Upper lobe of left lung (tissue), 4 donors: ENCODE measurements at regions not wholly inside any gene's neighbourhood (a gene's known extent, or its start where the extent isn't known, plus 50 kb on each side); places are given as distances from the start of the nearest gene placed in this dataset.

Experiments used
- EP300 ChIP-seq, 4 donors: sonication (generic); formaldehyde crosslinking; IDR thresholded peaks; one replicate each; pipeline ENCODE4 v1.5.1; 2017; ENCODE audit warnings: antibody characterized with exemption in 4 of 4, control low read depth in 2 of 4
- POLR2A ChIP-seq, 4 donors: fragments of 450-650 bp; IDR thresholded peaks; one replicate each; pipeline ENCODE4 v1.5.1; 2016 to 2017; ENCODE audit warnings: antibody characterized with exemption in 4 of 4, mild to moderate bottlenecking in 2 of 4
- POLR2AphosphoS5 ChIP-seq, 2 donors: sonication (generic); formaldehyde crosslinking; IDR thresholded peaks; one replicate each; pipeline ENCODE4 v1.5.1; 2017; ENCODE audit warnings: antibody characterized with exemption in 2 of 2
- TF ChIP-seq, protein P1 (sequence below), 6 experiments: fragments of 450-650 bp in 4 of 6; fragments of 200-600 bp in 2 of 6; sonication (generic) in 2 of 6; IDR thresholded peaks; one replicate each; pipeline ENCODE4 v1.5.1; 2016 to 2019; ENCODE audit warnings: antibody characterized with exemption in 6 of 6

DNA sequence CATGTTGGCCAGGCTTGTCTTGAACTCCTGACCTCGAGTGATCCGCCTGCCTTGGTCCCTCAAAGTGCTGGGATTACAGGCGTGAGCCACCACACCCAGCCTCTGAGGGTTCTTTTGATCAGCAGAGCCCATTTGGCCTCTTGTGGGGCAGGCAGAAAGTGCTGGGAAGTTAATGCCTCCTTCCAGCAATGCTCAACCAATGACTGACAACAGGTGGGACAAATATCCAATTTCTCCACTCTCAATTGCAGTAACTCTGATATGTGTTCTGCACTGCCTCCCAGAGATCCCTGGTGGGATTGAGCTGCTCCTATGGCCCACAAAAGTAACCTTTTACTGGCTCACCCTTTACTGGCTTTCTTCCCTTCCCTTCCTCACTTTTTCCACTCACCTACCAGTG lies 79.9 kb upstream of the APC start:
- TF ChIP-seq, protein P1, sequence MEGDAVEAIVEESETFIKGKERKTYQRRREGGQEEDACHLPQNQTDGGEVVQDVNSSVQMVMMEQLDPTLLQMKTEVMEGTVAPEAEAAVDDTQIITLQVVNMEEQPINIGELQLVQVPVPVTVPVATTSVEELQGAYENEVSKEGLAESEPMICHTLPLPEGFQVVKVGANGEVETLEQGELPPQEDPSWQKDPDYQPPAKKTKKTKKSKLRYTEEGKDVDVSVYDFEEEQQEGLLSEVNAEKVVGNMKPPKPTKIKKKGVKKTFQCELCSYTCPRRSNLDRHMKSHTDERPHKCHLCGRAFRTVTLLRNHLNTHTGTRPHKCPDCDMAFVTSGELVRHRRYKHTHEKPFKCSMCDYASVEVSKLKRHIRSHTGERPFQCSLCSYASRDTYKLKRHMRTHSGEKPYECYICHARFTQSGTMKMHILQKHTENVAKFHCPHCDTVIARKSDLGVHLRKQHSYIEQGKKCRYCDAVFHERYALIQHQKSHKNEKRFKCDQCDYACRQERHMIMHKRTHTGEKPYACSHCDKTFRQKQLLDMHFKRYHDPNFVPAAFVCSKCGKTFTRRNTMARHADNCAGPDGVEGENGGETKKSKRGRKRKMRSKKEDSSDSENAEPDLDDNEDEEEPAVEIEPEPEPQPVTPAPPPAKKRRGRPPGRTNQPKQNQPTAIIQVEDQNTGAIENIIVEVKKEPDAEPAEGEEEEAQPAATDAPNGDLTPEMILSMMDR (IDR thresholded peaks at IDR 0.05): no peak
- TF ChIP-seq POLR2A (IDR thresholded peaks at IDR 0.05): no peak
- TF ChIP-seq EP300 (IDR thresholded peaks at IDR 0.05): no peak
- TF ChIP-seq POLR2AphosphoS5 (IDR thresholded peaks at IDR 0.05): no peak
